ENCODE measurements at regions not wholly inside any gene's neighbourhood (a gene's known extent, or its start where the extent isn't known, plus 50 kb on each side); places are given as distances from the start of the nearest gene placed in this dataset.

DNA sequence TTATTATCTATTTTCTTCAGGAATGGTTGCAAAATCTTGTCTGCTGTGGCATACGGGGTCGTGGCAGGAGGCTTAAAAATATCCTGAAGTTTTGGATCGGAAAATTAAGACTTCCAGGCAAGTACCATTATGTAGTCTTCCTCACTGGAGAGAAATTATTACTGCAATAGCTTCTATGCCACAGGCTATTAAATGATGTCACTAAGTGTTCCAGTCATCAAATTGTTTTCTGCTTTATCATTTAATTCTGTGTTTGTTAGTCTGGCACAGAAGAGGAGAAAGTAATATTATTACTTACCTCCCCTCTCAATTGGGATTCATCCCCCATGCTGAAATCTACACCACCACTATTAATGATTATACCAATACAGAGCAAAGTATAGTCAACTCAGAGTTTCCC, 378.2 kb upstream of the ALCAM start:
- DNase-seq (ENCODE audit: low read depth, low spot score), result no peak

DNA sequence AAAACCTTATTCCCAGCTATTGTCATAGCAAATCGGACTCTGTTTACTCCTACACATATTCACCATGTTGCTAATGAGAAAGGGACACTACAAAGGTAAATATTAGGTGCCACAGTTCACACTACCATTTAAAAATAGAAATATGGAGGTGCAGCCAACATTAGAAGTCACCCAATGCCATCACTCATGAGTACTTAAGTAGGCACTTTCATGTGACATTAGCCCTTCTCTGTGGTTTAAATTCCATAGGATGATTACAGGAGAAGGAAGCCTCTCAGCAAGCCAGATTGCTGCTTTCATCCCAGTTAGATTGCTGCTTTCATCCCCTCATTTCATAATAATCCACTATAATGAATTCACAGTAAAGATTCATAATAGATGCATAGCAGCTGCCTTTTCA, 376.8 kb upstream of the ALCAM start:
- no peak for DNase-seq (ENCODE audit: low read depth, low spot score)

DNA sequence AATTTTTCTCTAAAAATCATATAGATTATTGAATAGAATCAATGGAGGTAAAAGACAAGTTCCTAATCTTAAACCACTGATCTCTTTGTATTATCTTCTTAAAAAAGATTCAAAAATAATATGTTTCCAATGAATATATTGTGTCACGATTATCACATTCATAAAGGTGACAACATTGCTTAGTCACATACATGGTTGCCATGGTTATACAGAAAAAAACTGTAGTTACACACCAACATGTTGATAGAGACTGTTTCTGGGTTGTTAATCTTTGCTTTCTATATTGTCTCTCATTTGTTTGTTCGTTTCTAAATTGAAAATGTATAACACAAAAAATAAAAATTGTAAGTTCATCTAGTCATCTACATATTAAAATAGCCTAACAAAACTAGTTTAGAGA, 376.0 kb upstream of the ALCAM start:
- no peak for DNase-seq (ENCODE audit: low read depth, low spot score)

DNA sequence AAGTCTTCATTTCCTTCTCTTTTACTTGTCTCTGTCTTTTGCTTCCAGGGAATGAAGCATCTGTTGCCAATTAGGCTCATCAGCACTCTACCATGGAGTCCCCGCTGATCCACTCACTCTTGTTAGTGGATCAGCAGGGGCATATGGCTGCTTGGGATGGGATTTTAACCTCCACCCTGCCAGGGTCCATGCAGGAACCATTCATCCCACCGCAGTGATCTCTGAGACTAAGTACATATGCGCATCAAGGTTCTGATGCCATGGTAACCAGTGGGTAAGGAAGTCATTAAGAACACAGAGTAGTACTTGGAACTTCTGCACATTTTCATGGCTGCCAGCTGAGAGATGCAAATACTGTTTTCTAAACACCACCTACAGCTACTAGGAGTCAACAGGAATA, 374.0 kb upstream of the ALCAM start:
- DNase-seq (ENCODE audit: low read depth, low spot score), result no peak

DNA sequence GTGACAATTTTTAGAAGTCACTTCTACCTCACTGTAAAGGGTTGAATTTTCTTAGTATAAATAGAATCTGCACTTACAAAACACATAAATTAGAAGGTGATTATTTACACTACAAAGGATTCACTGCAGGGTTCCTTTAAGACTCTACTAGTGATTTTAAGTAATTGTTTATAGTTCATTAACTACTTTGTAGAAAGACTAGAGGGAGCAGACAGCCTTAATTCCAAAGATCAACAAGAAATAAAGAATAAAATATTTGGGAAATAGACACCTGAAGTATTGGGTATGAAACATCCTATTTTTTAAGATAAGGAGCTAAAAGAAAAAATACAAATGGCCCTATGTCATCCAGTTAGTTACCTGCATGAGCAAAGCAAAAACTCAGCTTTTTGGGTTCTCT, 360.5 kb upstream of the ALCAM start:
- no peak for DNase-seq (ENCODE audit: low read depth, low spot score)

DNA sequence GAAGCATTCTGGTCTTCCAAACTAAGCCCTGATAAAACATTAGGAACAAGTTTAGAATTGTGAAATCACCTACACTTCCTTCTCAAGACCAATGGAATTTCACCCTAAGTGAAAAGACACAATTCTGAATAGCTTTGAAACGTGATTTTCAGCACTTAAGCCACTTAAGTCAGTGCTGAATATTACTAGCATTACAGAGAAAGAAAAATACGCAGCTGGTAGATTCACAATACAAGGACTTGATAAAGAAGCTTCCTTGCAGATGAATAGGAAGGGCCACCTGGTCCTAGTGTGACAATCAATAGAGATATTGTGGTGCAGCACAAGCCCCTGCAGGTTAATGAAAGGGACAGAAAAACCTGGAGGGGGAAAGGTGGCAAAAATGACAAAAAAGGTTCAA, 353.1 kb upstream of the ALCAM start:
- no peak for DNase-seq (ENCODE audit: low read depth, low spot score)

DNA sequence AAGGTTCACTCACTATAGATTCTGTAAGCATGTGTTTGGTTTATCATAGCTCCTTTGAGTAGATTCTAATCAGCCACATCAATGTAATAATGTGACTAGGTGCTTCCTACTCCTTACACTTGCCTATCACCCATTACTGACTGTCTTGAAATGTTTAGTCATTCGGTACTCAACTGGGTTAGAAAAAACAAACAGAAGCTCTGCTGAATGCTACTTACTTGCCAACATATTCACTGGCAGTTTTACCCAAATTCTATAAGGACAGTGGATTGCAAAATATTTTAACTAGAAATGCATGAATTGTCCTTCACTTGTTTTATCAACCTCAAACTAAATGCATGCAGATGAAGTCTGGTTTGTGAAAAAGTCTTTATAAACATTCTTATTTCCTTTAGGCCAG, 352.1 kb upstream of the ALCAM start:
- no peak for DNase-seq (ENCODE audit: low read depth, low spot score)

DNA sequence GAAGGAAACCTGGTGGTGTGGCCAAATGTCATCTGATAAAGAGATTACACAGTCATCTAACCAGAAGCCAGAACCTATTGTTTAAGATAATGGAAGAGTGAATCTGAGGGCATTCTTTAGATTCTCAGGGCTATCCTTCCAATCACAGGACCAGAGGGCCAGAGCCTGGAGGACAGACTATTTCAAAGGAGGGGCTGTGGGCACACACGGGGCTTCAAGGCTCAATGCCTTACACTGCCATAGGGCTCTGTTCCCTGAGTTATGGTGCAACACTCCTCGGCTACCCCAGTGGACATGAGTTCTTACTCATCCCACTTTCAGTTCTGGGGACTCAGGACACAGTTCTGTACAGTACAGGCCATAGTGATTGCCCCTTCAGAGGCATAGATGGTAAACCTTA, 343.9 kb upstream of the ALCAM start:
- DNase-seq (ENCODE audit: low read depth, low spot score), result no peak

DNA sequence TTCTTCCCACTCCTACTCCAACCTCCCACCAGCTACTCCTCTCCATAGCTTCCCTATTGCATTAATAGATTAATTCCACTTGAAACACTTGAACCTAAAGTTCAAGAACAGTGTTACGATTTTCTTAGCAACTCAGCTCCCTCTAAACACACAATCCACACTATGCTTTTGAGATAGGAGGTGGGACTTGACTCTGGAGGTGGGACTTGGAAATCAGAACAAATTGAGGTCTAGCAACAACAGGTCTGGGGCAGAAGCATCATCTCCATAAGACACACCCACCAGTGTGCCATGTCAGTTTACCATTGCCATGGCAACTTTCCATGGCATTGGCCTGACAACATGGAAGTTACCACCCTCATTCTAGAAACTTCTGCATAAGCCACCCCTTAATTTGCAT, 336.5 kb upstream of the ALCAM start:
- DNase-seq (ENCODE audit: low read depth, low spot score), result no peak

DNA sequence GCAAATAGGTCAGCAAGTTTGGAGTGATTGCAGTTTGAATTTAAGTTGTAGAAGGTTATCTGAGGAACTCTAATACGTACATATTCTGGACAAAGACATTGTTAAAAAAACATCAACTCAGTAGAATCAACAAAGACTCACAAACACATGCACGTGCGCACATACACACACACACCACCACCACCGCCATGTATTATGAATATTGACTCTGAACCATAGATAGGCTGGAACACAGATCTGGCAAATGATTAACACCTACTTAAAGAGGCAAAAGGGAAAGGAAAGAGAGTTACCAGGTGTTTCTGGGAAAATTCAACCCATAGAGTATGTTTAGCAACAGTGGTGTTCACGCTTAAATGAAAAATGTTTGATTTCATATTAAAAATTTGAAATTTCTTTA, 334.2 kb upstream of the ALCAM start:
- no peak for DNase-seq (ENCODE audit: low read depth, low spot score)

DNA sequence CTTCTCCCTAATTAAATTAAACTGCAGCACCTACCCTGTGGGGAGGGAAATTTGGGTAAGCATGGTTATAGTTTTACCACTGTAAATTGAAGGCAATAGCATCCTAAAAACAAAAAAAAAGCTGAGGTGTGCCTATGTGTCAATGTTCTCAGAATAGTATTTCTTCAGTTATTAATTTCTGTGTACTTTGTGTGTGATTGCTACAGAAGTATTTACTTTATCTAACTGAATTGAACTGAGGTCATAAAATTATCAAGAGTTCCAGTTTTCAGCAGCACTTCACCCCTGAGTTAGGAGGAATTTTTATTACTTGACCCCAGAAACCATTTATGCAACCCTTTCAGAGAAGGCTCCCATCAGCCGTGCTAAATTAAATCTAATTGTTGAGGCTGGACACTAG, 333.6 kb upstream of the ALCAM start:
- DNase-seq (ENCODE audit: low read depth, low spot score), result no peak

DNA sequence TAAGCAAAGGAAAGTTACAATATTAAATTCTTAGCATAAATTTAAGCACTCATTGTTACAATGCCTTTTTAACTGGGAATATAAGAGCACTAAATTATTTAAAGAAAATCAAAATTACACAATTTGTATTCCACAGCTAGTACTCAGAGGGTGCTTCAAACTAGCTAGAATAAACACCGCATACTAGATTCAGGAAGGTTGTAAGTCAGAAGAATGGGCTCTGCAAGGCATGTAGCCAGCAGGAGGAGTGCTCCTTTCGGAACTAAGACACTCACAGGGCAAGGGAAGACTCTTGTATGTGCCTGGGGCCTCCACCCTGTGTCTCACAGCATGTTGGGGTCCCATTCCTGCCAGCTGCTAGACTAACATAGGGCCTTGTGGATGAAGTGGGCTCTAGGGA, 327.7 kb upstream of the ALCAM start:
- no peak for DNase-seq (ENCODE audit: low read depth, low spot score)

DNA sequence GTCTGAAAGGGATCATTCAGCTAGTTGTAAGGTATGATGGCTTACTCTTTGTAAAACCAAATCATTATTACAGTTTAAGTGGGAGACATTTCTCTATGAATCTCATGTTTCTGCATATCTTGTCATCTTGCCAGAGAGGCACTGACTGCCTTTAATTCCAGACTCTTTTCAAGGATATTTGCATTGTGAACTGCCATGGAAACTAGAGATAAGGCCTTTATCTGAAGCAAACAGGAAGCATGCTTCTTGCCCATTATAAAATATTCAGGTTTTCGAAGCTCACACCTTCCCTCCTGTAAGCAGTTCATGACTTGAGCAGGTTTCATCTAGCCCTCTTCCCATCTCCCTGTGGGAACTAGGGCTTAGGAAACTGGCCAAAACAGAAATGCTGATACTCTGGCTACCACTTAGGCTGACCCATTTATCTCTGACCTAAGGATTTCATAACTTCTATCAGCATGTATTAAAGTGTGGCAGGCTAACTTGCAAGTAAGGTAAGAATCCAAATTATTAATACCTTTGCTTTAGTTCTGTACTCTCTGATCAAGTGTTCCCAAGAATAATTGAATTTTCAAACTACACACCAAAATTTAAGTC, 326.6 kb upstream of the ALCAM start:
- no peak for DNase-seq (ENCODE audit: low read depth, low spot score)

DNA sequence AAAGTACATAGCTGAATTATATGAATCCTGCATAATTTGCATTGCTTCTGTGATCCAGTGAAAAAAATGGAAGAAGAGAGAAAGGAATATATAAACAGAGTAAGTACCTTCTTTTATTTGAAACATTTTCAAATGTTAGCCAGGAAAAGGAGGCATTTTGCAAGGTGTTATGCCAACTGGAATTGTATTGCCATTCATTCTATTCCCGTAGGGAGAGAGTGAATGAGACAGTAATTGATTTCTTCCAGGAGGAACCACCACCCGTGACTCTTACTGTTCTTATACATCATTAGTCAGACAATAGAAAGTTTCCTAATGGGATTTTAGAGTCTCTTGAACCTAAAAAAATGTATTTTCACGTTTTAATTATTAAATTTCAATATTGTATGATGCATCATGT, 324.1 kb upstream of the ALCAM start:
- DNase-seq (ENCODE audit: low read depth, low spot score), result no peak

DNA sequence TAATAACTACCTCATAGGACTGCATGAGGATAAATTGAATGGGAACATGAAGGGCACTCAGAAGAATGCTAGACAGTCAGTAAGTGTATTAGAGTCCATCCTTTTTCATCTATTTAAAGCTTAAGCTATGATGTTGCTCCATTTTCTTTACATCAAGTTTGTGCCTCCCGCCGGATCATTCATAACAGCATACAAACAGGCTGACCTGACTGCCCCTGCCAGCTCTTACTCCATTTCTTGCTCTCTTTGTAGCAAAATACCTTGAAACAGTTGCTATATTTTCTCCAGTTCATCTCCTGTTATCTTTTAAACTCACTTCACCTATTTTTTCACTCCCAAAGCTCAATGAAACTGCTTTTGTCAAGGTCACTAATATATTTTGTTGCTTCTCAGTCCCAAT, 315.6 kb upstream of the ALCAM start:
- DNase-seq (ENCODE audit: low read depth, low spot score), result no peak

DNA sequence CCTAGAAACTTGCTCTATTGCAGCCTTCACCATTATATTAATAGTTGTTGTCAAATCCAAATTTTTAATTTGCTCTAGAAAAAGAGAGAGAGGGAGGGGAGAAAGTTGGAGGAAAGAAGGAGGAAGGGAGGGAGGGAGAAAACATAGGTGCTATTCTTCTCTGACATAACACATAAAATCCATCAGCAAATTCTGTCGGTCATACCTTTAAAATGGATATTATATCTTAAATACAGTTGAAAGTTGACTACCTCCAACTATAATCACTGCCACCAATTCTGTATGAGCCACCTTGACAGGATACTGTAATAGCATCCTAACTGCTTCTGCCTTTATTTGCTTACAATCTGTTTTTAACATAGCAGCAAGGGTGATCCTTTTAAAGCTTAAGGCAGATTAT, 314.7 kb upstream of the ALCAM start:
- no peak for DNase-seq (ENCODE audit: low read depth, low spot score)

DNA sequence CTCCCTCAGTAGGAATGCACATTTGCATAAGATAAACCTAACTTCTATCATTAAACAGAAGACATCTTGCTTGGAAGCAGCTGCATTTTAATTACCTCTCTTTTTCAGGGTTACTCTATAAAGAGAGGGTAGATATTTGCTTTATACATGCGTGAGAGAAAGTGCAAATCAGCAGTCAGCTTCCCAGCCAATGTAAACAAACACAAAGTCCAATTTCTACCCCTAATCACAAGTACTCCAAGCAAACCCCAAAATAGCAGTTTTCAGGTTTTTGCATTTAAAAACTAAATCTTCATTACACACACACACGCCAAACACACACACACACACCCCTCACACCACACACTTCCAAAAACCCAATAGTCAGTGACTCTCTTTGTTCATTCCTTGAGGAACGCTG, 303.9 kb upstream of the ALCAM start:
- DNase-seq (ENCODE audit: low read depth, low spot score), result no peak

DNA sequence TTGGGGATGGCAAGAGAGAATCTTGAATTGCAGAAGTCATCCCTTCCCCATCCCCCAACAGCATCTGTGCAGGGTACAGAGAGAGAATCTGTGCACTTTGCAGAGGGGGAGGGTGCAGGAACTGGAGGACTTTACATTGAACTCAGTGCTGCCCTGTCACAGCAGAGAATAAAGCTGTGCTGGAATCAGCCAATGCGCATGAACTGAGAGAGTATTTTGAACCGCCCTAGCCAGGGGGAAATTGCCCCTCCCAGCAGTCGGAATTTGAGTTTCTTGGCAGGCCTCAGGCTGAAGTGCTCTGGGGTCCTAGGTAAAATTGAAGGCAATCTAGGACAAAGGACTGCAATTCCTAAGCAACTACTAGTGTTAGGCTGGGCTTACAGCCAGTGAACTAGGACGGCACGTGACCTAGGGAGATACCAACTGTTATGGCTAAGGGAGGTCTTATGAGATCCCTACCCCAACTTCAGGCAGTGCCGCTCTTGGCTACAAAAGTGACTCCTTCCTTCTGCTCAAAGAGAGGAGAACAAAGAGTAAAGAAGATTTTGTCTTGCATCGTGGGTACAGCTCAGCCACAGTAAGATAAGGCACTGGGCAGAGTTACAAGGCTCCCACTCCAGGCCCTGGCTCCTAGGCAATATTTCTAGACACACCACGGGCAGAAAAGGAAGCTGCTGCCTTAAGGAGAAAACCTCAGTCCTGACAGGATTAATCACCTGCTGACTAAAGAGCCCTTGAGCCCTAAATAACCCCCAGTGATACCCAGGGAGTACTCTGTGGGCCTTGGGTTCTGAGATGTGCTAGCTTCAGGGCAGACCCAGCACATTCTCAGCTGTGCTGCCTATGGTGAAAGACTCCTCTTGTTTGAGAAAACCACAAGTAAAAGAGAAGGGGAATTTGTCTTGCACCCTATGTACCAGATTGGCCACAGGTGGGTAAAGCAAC, 300.5 kb upstream of the ALCAM start:
- no peak for DNase-seq (ENCODE audit: low read depth, low spot score)

DNA sequence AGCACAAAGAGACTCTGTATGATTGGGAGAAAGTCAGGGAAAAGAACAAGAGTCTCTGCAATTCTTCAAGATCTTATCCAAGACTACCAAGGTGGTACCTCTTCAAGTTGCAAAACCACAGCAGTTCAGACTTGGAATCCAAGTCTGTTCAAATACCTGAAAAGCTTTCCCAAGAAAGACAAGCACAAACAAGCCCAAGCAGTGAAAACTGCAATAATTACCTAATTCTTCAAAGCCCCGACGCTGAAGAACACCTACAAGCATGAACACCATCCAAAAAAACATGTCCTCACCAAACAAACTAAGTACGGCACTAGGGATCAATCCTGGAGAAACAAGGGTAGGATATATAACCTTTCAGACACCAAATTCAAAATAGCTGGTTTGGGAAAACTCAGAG, 299.3 kb upstream of the ALCAM start:
- no peak for DNase-seq (ENCODE audit: low read depth, low spot score)

DNA sequence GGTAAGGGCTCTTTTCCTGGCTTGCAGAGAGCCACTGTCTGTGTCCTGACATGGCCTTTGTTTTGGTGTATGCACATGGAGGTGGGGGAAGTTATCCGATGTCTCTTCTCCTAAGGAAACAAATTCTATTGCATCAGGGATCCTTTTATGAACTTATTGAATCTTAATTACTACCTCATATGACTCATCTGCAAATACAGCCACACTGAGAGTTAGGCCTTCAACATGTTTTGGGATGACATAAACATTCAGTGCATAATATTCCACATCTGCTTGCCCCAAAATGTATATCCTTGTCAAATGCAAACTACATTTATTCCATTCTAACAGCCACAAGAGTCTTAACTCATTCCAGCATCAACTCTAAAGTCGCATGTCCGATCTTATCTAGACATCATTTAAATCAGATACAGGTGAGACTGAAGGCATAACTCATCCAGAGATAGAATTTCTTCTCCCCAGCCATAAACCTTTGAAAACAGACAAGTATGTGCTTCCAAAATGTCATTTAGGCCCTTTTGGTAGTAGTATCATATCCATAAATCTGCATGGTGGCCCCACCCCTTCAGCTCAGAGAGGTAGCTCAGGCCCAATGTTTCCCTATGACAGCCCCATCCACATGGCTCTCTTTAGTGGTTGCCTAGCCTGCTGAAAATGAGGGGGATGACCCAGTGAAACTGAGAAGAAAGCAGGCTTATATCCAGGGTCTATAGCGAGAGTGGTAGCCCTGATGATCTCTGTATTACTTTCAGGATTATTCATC, 289.5 kb upstream of the ALCAM start:
- no peak for DNase-seq (ENCODE audit: low read depth, low spot score)

DNA sequence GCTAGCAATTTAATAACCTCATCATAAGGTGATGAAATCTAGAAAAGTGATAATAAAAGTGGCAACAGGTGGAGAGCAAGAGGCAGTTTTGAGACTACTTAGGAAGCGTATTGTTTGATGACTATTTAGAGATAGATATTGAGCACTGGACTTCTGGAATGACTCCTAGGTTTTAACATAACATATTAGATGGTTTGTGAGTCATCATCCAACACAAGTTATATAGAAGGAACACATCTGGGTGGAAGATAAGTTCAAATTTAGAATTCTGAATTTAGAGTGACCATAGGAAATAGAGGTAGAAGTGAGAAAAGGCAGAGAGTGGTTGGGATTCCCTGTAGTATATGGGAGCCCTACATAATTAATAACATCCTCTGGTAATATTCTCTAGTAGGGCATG, 282.8 kb upstream of the ALCAM start:
- no peak for DNase-seq (ENCODE audit: low read depth, low spot score)

DNA sequence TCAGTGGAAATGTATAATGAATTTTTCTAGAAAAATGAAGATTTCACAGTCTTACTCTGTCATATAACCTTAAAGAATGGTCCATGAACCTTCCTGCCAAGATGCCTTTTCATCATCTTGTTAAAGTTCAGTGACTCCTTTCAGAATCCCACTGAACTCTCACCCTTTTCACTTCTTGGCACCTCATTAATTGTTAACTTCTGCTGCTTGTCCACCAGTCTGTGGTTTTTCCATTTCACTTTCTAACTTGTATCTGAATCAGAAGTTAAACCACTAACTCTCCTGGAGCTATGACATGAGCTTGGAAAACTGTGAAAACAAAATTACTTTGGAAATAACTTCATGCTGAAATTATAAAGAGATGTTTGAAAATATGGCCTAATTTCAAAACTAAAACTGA, 281.2 kb upstream of the ALCAM start:
- DNase-seq (ENCODE audit: low read depth, low spot score), result no peak
